Renal cortical epithelial cell (primary cell): ENCODE measurements at regions not wholly inside any gene's neighbourhood (a gene's known extent, or its start where the extent isn't known, plus 50 kb on each side); places are given as distances from the start of the nearest gene placed in this dataset.

Experiments used
- DNase-seq: peaks from one replicate; pipeline ENCODE4 v3.0.0-alpha.2; 2011; ENCODE audit warnings: low read depth

GRCh38 chr5:173781432-173781815 lies 106.7 kb upstream of the CPEB4 start:
- peak; percentile 36 for DNase-seq

GRCh38 chr5:173781816-173782670 lies 106.1 kb upstream of the CPEB4 start:
- DNase-seq, result peak; percentile 89

- no peak for DNase-seq
These were observed 105.5 kb upstream of the CPEB4 start for GRCh38 chr5:173782671-173783101.

DNA sequence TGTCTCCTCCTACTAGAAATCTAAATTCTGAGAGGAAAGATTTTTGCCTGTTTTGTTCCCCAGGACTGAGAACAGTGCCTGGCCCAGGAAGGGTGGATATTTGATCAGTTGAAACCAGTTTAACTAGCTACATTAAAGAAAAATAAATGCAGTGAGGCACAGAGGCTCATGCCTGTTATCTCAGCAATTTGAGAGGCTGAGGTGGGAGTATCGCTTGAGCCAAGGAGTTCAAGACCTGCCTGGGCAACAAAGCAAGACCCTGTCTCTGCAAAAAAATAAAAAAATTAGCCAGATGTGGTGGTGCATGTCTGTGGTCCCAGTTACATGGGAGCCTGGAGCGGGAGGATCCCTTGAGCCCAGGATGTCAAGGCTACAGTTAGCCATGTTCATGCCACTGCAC lies 104.8 kb upstream of the CPEB4 start:
- no peak for DNase-seq

DNA sequence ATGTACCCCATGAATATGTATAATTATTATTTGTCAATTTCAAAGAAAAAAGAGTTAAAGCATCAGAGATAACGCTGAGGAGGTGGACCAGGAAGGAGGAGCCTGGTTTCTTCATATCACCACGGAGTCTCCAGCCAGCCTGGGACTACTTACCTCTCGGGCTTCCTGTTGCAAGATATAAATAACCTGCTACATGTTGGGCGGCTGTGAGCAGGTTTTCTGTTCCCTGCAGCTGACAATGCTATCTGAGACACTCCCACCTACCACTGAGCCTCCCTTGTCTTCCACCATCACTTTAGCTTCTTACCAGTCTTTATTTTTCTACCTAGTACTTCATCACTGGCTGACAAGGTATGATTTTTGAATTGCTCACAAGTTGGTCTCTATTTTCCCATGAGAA lies 102.7 kb upstream of the CPEB4 start:
- DNase-seq, result no peak

DNA sequence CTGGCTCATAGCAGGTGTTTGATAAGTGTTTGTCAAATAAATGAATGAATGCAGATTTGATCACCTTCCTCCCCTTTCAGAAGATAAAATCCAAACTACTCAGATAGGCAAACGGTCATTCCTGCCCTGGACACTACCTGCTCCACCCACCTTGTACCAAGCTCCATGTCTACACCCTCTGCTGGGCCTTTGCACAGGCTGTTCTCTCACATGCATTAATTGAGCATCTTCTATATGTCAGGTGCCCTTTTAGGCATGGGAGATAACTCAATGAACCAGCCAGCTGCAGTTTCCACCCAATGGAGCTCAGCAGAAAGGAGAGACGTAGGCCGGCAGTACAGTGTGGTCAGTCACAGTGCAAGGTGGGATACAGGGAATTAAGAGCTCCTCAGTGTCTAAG lies 102.3 kb upstream of the CPEB4 start:
- no peak for DNase-seq

- DNase-seq, result no peak
These were observed 101.6 kb upstream of the CPEB4 start for GRCh38 chr5:173786286-173787187.

- DNase-seq, result peak; percentile 89
These were observed 98.9 kb upstream of the CPEB4 start for GRCh38 chr5:173789031-173789920.

DNA sequence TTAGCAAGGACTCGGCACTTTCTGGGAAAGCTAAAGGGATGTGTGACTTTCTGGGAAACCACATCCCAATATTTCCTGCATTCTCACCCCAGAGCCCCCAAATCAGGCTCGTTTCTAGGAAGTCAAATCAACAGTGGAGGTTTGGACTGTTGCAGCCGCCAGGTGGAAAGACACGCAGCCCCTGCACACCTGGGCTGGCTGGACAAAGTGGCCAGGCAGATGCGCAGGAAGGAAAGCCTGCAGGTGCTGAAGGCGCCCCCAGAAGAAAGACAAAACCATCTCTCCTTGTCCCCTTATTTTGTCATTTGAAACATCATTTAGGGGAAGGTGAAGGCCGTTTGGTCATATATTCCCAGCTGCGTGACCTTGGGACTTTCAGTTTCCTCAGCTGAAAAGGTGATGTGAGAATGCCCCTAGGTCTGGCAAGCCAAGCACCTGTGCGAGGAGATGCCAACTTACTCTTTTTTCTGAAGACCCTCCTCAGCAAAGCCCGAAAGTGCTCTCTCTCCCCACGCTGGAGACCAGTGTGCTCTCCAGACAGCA lies 97.9 kb upstream of the CPEB4 start:
- DNase-seq, result no peak

DNA sequence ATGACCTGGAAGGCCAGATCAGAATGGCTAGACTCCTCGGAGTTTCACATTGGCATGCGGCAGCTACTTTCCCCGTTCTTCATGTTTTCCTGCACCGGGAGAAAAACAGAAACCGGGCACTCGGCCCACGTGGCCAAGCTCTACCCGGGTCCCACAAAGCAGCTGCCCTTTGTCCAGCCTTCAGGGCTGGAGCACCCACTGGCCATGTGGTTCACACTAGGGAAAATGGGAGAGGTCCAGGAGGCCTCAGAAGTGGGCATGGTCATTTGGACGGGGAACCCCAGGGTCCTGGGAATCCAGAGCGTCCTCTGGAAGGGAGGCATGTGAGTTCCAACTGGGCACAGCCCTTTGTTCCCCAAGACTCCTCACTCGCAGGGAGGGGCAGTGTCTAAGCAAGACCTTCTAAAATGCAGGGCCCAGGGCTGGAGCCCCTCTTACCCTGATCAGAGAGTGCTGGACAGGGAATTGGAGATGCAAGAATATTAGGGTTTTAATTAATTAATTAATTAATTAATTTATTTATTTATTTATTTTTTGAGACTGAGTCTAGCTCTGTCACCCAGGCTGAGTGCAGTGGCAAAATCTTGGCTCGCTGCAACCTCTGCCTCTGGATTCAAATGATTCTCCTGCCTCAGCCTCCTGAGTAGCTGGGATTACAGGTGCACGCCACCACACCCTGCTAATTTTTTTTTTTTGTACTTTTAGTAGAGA lies 97.2 kb upstream of the CPEB4 start:
- no peak for DNase-seq

DNA sequence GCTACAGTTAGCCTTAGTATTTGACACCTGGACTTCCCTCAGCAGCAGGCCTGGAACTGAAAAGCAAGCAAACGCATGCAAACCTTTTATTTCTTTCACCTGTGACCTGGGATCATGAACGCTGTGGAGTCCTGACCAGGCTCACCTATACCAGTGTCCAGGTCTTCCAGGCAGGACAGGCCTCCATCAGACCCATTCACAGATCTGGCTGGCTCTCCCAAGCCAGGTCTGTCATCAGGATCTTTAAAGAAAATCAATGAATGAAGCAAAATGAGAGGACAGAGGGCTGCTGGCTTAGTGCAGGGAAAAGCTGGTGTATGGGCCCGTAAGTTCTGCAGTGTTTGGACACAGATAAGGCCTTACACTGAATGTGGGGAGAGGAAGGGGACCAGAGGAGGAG lies 96.3 kb upstream of the CPEB4 start:
- DNase-seq, result no peak

DNA sequence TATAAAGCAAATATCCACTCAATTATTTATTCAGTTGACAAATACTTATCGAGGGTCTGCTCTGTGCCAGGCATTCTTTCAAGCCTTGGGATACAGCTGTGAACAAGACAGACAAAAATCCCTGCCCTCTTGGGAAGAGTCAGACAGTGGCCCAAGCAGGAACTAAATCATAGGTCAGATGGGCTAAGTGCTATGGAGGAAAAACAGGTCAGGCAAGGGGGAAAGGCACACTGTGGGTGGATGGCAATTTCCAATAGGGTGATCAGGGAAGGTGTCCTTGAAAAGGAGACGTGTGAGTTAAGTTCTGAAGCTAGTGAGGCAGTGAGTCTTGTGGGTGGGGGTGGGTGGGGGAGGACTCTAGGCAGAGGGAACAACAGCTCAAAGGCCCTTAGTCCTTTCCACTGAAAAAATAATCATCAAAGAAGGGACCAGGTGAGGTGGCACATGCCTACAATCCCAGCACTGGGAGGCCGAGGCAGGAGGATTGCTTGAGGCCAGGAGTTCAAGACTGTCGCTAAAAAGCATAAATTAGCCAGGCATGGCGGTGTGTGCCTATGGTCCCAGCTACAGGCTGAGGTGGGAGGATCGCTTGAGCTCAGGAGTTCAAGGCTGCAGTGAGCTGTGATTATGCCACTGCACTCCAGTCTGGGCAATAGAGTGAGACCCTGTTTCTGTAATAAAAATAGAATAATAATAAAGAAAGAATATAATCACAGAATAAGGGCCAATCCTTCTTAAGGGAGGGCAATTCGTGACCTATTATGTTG lies 95.2 kb upstream of the CPEB4 start:
- DNase-seq, result no peak

- DNase-seq, result no peak
These were observed 94.3 kb upstream of the CPEB4 start for GRCh38 chr5:173793648-173794548.

- no peak for DNase-seq
These were observed 93.2 kb upstream of the CPEB4 start for GRCh38 chr5:173794901-173795416.

GRCh38 chr5:173795601-173796000 lies 92.5 kb upstream of the CPEB4 start:
- no peak for DNase-seq

DNA sequence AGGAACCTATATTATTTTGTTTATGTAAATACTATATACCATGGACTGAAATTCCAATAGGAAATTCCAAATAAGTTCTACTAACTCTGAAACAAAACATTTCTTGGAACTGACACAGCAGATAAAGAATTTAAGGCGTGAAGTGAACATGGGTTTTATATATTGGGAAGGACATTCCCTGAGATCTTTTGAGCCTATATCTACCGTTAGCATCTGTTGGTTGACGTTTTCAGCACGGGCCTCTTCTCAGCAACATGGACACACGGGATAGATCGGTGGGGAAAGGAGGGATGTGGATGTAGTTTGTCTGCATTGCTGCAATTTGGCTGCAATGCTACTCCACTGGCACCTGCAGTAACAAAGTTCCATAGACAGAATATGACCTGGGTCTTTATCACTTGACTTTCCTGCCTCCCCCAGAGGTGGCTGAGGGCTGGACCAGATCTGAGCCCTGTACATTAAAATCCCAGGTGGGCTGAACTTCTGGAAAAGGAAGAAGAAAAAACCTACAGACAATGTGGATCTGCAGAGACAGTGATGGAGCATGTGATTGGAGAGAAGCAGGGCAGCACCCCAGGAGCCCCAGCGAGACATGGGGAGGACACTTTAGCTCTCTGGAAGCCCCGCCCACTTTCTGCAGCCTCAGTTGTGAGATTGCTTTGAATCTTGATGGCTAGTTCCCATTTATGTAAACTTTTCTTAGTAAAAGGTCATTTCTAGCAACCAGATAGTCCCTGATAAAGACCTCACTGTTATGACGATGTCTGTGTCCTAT lies 91.2 kb upstream of the CPEB4 start:
- DNase-seq, result no peak

- no peak for DNase-seq
These were observed 89.9 kb upstream of the CPEB4 start for GRCh38 chr5:173798127-173798810.
